ENCODE measurements at regions not wholly inside any gene's neighbourhood (a gene's known extent, or its start where the extent isn't known, plus 50 kb on each side); places are given as distances from the start of the nearest gene placed in this dataset.

DNA sequence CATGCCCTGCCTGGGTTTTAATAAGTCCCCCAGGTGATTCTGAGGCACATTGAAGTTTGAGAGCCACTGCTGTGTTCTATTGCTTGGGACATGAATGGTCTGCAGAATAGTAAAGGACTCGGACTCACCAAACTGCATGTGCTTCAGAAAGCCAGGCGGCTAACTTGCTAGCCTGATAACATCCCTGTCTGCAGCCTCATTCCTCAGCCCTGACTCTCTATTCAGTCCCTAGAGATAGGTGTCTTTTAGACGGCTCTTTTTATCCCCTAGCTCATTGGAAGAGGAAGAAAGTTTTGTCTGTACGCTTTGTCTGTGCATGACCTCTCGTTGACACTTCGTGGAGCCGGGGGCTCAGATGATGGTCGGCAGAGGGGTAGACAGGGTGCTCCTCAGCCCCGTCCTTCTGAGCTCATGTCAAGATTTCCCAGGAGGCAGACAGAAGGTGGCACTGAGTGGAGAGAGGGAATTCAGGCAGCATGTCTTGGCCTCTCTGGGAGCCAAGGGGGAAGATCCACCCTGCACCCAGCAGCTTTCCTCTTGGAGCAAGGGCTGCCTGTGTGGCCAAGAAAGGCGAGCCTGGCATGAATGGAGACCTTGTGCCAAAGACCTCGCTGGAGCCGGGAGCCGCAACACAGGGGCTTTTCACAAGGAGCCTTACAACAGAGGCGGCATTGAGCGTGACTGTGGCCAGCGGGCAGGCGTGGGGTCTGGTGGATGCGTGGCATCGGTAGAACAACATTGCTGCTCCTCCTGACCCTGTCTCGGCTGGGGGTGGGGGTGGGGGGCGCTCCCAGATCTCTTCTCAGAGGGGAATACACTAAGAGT lies 51.1 kb upstream of the PODXL start:
- DNase-seq (ENCODE audit: low spot score), result no peak

- no peak for DNase-seq (ENCODE audit: low spot score)
Measured at GRCh38 chr7:131606346-131607290, 50.2 kb upstream of the PODXL start.

Measured in CD4-positive, alpha-beta T cell treated with Interleukin-6 at 100 ng/mL for 8 hours (primary cell).